Femur (tissue), 1 donor: ENCODE measurements at regions not wholly inside any gene's neighbourhood (a gene's known extent, or its start where the extent isn't known, plus 50 kb on each side); places are given as distances from the start of the nearest gene placed in this dataset.

Experiments
- DNase-seq: peaks from one replicate; pipeline ENCODE4 v3.0.0-alpha.2; 2017

GRCh38 chr3:141418751-141419150, 50.4 kb downstream of the ZBTB38 start:
- no peak for DNase-seq

GRCh38 chr3:141419946-141420345, 51.6 kb downstream of the ZBTB38 start:
- no peak for DNase-seq

- DNase-seq = no peak
These were observed 52.9 kb downstream of the ZBTB38 start for GRCh38 chr3:141421186-141421585.

GRCh38 chr3:141421639-141422319, 53.5 kb downstream of the ZBTB38 start:
- DNase-seq = no peak

- no peak for DNase-seq
These were observed 54.8 kb downstream of the ZBTB38 start for GRCh38 chr3:141422961-141423582.

- DNase-seq = no peak
These were observed 57.4 kb downstream of the ZBTB38 start for GRCh38 chr3:141425523-141426233.

- DNase-seq = peak; percentile 83
These were observed 58.2 kb downstream of the ZBTB38 start for GRCh38 chr3:141426404-141427034.

- no peak for DNase-seq
These were observed 59.1 kb upstream of the RASA2 start for GRCh38 chr3:141427764-141428163.

GRCh38 chr3:141429371-141430035, 57.3 kb upstream of the RASA2 start:
- no peak for DNase-seq

GRCh38 chr3:141430316-141430715, 56.5 kb upstream of the RASA2 start:
- DNase-seq = no peak

- DNase-seq = no peak
These were observed 55.1 kb upstream of the RASA2 start for GRCh38 chr3:141431411-141432378.

GRCh38 chr3:141432904-141433303, 53.9 kb upstream of the RASA2 start:
- no peak for DNase-seq

- no peak for DNase-seq
These were observed 52.6 kb upstream of the RASA2 start for GRCh38 chr3:141434255-141434654.

GRCh38 chr3:141436180-141436579, 50.6 kb upstream of the RASA2 start:
- no peak for DNase-seq
